GM12892 (cell line): ENCODE measurements at regions not wholly inside any gene's neighbourhood (a gene's known extent, or its start where the extent isn't known, plus 50 kb on each side); places are given as distances from the start of the nearest gene placed in this dataset.

Experiments used
- DNase-seq: peaks from one replicate; pipeline ENCODE4 v3.0.0; 2011; ENCODE audit not compliant: insufficient read length
- FAIRE-seq: peaks from 2 replicates; lab custom pipeline; 2011; peaks lifted over from hg19 to GRCh38; lab: Jason Lieb, UNC
- POLR2A ChIP-seq: IDR thresholded peaks from 2 replicates; pipeline ENCODE4 v1.6.1; 2011; ENCODE audit warnings: low read depth, low read length, control low read depth
- POLR2AphosphoS5 ChIP-seq: IDR thresholded peaks from 2 replicates; pipeline ENCODE4 v1.6.1; 2011; ENCODE audit warnings: low read depth, low read length, control low read depth
- TAF1 ChIP-seq: IDR thresholded peaks from 2 replicates; pipeline ENCODE4 v1.6.1; 2011; ENCODE audit warnings: low read depth, mild to moderate bottlenecking, control low read depth, low read length, borderline replicate concordance

DNA sequence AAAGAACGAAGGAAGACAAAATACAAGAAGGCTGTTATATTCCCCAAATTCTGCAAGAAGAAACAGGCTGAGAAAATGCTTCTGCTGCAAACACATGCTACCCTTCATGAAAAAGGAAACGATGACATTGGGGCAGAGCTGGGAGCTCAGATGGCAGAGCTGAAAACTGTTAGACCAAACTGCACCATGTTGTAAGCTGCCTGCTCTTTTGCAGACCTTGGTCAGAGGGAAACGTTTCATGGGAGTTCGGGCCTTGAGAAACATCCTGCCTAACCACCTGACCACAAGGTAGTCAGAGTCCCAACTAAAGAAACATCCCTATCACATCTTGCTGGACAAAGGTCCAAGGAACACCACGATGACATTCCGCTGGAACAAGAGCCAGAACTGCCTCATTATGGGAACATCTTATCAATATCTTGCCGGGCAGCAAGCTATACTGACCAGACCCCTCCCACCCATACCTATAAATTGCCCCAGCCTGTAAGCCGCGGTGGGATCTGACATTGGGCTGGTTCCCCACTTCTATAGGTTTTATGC lies 110.7 kb upstream of the CTSC start:
- DNase-seq (no peak), FAIRE-seq (peak; percentile 40)
- TF ChIP-seq POLR2A (no peak), TAF1 (no peak), POLR2AphosphoS5 (no peak)

DNA sequence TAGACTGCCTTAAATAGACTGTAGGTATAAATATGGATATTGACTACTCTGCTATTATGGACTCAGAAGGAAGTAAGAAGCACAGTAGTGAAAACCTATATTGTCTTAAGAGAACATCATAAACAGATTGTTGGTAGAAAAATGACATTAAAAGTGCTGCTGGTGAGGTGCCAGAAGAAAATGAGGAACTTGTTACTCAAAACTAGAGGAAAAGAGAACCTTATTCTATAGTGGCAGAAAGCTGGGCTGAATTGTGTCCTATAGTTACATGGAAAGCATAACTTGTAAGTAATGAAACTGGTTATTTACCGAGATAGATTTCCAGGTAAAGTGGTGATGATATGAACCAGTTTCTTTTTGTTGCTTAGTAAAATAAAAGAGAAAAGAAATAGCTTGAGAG lies 109.7 kb upstream of the CTSC start:
- FAIRE-seq (peak; percentile 67), DNase-seq (no peak)
- TF ChIP-seq POLR2A = no peak
- no peak for TF ChIP-seq TAF1
- no peak for TF ChIP-seq POLR2AphosphoS5

DNA sequence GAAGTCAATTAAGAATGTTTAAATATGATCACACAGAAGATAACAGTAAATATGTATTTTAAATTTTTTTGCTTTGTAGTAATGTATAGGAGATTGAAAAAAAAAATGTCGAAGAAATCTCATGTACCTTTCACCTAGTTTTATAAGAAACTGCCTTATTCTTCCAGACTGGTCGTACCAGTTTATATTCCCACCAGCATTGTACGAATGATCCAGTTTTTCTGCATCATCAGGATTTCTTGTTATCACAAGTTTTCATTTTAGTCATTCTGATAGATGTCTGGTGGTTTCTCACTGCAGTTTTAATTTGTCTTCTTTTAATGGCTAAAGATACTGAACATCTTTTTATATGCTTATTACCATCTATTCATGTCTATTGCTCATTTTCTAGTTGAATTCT lies 101.8 kb upstream of the CTSC start:
- FAIRE-seq = no peak
- TF ChIP-seq POLR2A (no peak), TAF1 (no peak), POLR2AphosphoS5 (no peak)
- no peak for DNase-seq

DNA sequence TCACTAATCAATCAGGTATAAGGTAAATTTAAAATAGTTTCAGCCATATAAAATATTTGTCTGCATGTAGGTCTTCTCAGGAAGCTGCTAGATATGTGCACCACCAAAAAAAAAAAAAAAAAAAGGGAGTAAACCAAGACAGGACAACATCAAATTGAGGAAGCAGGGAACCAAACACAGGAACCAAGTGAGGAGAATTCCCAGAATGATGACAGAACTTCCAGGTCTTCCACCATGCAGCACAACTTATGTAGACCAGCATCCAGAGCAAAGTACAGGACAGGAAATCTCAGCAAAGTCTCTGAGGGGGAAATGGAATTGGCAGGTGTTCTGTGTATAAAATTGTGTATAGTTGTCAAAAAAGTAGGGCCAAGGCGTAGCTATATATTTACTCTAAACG lies 101.2 kb upstream of the CTSC start:
- no peak for FAIRE-seq
- no peak for TF ChIP-seq POLR2AphosphoS5
- no peak for TF ChIP-seq POLR2A
- TF ChIP-seq TAF1 = no peak

DNA sequence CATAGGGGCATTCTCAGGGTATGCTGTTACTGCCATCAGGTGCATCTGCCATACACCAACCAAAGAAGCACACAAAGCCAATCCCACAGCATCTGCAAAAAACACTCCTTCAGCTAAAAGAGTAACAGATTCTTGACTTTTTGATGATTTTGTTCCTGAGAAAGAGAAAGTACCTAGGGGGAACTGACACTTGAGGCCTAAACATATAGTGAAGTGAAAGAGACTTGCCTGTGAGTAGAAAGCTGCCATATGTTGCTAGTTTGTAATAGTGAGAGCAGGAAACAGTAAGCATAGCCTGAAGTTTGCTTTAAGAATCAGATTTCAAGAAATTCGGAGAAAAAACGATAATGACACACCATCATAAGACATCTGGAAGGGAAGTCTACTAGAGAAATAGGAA lies 97.9 kb upstream of the CTSC start:
- peak; percentile 91 for FAIRE-seq
- no peak for DNase-seq
- TF ChIP-seq TAF1 (no peak), POLR2AphosphoS5 (no peak)

More for the DNA sequence above, 101.2 kb upstream of the CTSC start:
- no peak for DNase-seq

DNA sequence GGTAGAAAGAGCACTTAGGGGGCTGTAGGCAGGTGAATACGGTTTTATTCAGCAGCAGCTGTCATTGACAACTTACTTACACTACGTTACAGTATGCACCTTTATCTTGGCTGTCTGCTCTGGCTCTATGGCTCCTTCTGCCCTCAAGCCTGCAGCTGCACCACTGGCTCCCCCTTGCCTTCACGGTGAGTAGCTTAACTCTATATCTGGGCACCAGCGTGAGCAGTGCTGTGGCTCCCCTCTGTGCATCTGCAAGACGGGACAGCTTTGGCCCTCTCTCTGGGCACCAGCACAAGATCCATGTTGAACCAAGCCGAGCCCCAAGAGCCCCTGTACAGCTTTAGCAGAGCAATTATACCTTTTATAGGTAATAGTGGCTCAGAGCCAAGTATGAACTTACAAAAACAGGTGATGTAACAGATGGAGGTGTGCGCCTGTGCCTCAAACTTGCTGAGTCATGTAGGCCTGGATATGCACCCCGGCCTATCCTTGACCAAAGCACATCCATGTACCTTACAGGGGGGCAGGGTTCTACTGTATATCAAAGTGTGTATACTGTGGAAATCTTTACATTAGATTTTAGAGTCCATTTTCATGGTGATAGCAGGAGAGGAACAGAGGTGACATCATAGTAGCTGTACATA lies 96.9 kb upstream of the CTSC start:
- FAIRE-seq (no peak), DNase-seq (no peak)
- TF ChIP-seq TAF1 = no peak
- no peak for TF ChIP-seq POLR2AphosphoS5
- TF ChIP-seq POLR2A = no peak

DNA sequence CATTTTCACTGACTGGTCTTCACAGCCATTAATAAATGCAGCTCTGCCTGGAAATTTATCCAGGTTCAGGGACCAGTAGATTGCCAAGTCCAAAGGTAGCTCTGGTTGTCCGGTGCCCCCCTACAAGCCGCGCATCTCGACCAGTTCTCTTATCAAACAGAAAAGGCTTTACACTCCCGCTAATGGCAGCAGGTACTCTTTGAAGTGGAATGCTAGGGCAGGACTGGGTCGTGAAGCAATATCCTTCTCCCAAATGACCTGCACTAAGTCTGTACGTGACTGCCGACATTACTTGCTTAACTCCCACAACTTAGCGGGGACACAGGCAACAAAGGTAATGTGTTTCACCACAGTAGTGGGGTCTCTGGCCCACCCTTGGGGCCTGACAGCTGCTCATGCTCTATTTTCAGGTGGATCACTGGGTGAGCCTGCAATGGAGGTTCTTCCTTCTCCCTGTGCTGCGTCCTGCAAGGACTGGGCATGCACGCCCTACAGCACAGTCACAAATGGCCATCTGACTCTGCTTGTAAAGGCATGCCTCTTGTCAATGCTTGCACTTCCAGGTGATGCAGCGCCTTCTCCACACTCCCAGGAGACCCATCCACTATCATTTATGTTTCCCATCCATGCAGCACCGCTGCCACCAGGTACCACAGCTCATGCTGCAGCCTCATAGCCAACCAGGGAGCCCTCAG lies 96.1 kb upstream of the CTSC start:
- FAIRE-seq (no peak), DNase-seq (no peak)
- TF ChIP-seq POLR2AphosphoS5 (no peak), TAF1 (no peak), POLR2A (no peak)

DNA sequence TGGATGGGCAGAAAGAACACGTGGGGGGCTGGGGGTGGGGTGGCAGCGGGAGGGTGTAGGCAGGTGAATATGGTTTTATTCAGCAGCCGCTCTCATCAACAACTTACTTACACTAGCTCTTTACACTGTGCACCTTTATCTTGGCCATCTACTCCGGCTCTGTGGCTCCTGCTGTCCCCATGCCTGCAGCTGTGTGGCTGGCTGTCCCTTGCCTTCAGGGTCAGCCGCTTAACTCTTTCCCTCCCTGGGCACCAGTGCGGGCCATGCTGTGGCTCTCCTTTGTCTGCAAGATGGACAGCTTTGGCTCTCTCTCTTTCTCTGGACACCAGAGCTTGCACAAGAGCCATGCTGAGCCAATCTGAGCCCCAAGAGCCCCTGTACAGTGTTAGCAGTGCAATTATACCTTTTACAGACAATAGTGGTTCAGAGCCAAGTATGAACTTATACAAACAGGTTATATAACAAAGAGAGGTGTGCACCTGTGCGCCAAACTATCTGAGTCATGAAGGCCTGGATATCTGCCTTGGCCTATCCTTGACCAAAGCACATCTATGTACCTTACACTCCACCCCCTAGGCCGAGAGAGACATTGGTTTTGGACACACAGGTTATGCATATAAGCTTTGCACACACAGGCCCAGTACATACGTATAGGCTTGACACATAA lies 94.3 kb upstream of the CTSC start:
- no peak for DNase-seq

DNA sequence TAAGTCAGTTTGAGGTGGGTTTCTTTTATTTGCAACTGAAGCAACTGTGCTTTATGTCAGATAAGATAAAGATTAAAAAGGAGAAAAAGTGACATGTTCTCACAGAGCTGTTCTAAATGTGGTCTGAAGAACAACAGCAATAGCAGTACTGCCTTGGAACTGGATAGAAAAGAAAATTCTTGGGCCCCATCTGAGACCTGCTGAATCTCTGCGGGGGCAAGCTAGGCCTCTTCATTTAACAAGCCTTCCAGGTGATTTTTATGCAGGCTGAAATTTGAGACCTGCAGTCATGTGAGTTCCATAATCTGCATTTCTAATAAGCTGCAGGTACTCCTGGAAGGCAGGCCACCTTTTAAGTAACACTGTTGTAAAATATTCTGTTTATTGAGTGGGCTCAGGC lies 91.4 kb upstream of the CTSC start:
- DNase-seq (no peak), FAIRE-seq (peak; percentile 5)
- TF ChIP-seq POLR2A = no peak
- TF ChIP-seq POLR2AphosphoS5 = no peak
- no peak for TF ChIP-seq TAF1

More for the DNA sequence above, 94.3 kb upstream of the CTSC start:
- FAIRE-seq = no peak
- no peak for TF ChIP-seq TAF1
- no peak for TF ChIP-seq POLR2AphosphoS5
- TF ChIP-seq POLR2A = no peak

DNA sequence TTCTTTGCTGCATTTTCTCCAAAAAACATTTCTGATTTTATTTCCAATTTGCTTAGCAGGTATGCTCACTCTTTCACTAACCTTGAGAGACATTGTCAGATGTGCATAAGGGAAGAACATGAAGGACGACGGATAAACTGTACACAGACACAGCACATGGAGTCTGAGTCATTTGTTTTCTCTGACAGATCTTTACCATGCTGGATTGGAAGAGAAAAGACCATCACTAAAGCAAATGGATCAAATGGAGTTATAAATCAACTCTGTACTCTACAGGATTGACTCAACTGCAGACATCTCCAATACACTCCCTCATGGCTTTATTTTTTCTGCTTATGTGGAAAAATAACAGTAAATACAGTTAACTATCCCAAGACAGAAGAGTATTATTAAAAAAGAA lies 90.2 kb upstream of the CTSC start:
- no peak for DNase-seq

DNA sequence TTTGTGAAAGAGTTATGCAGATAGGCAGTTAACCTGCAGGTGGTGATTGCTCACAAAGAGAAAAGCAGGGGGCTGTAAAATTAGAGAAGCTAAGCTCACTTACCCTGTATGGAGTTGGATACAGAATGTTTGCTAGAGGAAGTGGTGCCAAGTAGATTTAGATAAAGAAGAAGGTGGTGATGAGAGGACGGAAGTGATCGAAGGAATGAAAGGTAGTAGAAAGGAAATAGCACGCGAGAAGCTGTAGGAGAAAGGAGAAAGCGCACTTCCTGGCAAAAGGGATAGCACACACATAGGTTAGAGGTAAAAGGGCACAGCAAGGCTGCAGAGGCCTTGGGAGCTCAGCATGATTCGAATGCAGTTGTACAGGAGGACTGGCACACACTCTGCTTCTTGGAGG lies 87.3 kb upstream of the CTSC start:
- no peak for DNase-seq
- TF ChIP-seq POLR2A (no peak), POLR2AphosphoS5 (no peak), TAF1 (no peak)
- no peak for FAIRE-seq

More for the DNA sequence above, 90.2 kb upstream of the CTSC start:
- TF ChIP-seq POLR2A = no peak
- no peak for TF ChIP-seq TAF1
- no peak for TF ChIP-seq POLR2AphosphoS5
- no peak for FAIRE-seq

DNA sequence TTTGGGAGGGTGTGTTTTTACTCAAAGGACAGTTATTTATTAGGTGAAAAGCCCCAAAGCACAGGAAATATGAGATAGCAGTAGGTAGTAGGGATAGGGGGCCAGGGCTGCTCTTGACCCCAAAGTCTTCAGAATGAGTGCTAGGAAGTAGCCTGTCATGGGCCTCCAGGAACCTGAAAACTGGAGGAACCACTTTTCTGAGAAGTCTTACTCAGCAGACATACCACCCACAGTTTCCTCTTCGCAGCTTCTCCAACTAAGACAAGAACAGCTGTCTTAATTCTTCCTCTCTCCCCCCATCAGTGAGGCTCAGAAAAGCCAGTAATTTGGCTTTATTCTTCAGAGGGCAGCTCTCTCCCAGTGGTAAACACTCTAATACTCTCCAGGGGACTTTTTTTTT lies 84.0 kb upstream of the CTSC start:
- TF ChIP-seq POLR2A (no peak), TAF1 (no peak), POLR2AphosphoS5 (no peak)
- FAIRE-seq = peak; percentile 86
- no peak for DNase-seq
